AG10803 (cell line): ENCODE measurements at regions not wholly inside any gene's neighbourhood (a gene's known extent, or its start where the extent isn't known, plus 50 kb on each side); places are given as distances from the start of the nearest gene placed in this dataset.

ENCODE experiments used
- DNase-seq: peaks from one replicate; pipeline ENCODE4 v3.0.0; 2010; ENCODE audit warnings: low read depth
- H3K4me3 ChIP-seq: 2 replicates; pipeline ENCODE4 v1.5.1; 2011; ENCODE audit warnings: mild to moderate bottlenecking, low read length, control low read depth
- TF ChIP-seq, protein P1 (sequence below): conservative IDR thresholded peaks from 2 replicates; pipeline ENCODE4 v1.5.1; 2011; ENCODE audit warnings: mild to moderate bottlenecking, low read length, control low read depth, inconsistent platforms

DNA sequence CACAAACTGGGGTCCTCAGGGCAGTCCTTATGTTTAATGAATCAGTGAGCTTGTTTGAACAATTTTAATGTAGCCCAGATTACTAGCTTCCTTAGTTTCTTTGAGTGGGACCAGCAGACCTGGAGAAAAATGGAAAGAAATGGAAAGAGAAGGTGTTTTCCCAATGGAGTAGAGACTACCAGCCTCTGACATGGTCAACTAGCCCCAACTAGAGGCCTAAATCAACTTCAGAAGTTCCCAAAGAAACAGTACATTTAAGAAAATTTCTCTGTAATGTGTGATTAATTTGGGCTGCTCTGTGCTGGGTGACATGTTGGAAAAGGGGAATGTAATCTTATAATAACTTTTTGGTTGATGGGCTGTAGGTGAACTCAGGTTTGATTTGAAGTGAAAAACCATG lies 310.9 kb downstream of the MFSD1 start:
- no peak for DNase-seq
- TF ChIP-seq, protein P1, sequence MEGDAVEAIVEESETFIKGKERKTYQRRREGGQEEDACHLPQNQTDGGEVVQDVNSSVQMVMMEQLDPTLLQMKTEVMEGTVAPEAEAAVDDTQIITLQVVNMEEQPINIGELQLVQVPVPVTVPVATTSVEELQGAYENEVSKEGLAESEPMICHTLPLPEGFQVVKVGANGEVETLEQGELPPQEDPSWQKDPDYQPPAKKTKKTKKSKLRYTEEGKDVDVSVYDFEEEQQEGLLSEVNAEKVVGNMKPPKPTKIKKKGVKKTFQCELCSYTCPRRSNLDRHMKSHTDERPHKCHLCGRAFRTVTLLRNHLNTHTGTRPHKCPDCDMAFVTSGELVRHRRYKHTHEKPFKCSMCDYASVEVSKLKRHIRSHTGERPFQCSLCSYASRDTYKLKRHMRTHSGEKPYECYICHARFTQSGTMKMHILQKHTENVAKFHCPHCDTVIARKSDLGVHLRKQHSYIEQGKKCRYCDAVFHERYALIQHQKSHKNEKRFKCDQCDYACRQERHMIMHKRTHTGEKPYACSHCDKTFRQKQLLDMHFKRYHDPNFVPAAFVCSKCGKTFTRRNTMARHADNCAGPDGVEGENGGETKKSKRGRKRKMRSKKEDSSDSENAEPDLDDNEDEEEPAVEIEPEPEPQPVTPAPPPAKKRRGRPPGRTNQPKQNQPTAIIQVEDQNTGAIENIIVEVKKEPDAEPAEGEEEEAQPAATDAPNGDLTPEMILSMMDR, result no peak
- H3K4me3 ChIP-seq, result no peak overlapping the region

DNA sequence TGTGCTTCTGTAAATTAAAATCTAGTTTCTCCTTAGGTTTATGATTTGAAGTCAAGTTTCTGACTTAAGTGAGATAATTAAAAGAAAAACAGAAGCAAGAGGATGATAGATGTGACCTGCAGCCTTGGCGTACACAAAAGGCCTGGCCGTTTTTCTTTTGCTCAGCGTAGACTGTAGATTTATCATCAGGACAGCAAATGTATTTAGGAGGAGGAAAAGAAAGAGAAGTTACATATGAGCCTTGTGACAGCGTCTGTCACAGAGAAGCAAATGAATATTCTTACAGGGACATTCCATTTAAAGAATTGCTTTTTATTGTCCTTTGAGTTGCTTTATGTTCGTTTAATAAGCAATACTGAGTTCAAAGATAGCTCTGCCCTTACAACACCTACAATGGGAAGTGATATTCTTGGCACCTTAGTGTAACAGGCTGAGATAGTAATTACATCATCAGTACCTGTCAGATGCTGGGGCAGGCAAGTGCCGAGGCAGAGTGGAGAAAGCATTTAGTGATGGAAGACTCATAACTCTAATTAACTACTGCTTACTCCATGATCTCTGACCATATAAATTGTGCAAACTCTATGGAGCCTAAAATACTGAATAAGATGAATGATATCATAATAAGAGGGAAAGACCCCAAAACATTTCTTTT lies 311.5 kb downstream of the MFSD1 start:
- no peak for DNase-seq
- TF ChIP-seq, protein P1, result no peak
- no peak overlapping the region for H3K4me3 ChIP-seq

DNA sequence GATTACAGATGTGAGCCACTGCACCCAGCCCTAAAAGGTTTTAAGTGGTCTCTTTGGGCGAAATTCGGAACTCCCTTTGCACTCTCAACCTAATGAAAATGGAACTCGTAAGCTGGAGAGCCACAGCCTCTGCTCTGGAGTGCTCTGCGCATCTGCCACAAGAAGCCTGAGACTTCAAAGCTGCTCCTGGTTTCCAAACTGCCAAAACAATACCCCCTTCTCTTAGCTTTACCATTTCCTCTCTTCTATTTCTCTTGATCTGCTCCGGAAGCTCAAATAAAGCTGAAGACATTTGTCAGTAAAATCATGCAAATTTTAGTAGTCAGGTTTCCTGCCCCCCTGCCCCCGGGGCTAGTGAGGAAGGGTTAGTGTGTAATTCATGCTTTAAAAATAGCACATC lies 312.7 kb downstream of the MFSD1 start:
- no peak for DNase-seq
- TF ChIP-seq, protein P1, result no peak
- H3K4me3 ChIP-seq, result no peak overlapping the region

DNA sequence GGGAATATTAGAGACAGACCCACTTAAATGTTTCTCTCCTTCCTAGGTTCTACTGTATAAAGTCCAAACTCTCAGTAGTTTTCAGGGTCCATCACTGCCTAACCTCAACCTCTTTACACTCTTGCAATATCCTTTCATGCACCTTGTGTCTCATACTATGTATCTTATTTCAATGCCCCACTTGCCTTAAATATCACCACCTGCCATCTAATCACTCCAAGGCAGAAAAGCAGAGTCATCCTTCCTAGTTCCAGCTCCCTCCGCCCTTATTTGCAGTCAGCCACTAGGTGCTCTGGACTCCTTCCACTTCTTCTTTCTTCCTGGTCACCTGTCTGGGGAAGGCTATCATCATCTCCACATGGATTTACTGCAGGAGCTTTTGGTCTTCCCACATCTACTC lies 322.0 kb downstream of the MFSD1 start:
- no peak overlapping the region for H3K4me3 ChIP-seq
- no peak for DNase-seq
- TF ChIP-seq, protein P1, result no peak

DNA sequence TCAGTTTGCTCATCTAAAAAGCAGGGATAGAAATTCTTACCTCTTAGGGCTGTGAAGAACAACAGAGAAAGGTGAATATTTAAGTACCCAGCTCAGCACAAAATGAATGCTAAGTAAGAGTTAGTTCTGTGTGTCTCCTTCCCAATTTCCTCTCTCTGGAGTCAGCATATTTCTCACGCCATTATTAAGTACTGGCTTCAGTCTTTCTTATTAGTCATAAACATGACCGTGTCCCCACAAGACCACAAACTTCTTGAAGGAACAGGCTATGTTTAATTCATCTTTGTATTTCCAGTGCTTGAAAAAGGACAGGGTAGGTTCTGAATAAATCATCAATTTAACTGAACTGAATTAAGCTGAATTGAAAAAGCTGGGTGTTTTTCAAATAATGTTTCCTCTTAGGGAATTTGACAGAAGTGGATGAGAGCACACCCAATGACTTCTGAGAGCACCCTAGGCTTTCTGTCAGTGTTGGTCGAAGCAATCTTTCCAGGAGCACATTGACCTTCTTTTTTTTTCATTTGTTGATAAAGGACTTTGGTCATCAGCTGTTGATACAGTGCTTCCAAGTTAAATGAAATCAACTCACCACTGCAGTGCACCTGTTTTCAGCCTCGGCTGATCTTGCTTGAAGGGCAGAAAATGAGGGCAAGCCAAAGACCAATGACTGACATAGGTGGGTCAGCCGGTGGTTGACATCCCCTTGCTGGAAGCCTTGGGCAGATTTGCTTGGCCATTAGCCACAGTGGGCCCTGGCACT lies 324.6 kb downstream of the MFSD1 start:
- peak; percentile 77 for DNase-seq
- H3K4me3 ChIP-seq, result no peak overlapping the region
- TF ChIP-seq, protein P1, result no peak

DNA sequence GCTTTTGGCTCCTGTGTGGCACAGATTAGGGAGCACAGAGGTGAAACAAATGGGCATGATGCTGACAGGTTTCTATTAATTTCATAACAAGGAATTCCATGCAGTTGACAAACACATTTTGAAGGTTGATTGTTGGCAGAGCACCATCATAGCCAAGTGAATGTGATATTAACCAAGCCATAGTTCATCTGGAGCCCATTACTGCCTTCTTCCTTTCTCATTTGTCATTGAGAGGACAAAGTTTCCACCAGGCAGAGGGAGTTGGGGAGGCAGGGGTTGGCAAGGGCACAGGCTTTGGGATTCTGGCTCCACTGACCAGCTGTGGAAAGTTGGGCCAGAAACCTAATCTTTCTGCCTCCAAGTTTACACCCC lies 325.2 kb downstream of the MFSD1 start:
- peak; percentile 60 for DNase-seq
- TF ChIP-seq, protein P1, result no peak
- no peak overlapping the region for H3K4me3 ChIP-seq

DNA sequence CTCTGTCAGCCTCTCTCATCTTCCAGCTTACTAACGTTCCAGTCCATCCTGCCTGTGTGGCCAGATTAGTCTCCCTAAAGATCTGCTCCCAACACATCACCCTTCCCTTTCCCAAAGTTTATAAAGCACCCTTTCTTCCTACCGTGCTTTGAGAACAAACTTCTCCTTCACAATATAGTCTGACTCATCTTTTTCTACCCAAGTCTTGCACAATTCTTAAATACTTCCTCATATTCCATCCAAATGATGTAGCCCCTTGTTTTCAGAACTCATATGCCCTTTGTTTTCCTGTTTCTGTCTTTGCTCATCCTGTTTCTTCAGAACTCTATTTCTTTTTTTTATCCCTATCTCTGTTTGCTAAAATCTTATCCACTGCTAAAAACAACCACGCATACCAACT lies 326.8 kb downstream of the MFSD1 start:
- peak; percentile 82 for DNase-seq
- TF ChIP-seq, protein P1, result no peak
- no peak overlapping the region for H3K4me3 ChIP-seq
